ENCODE measurements at regions not wholly inside any gene's neighbourhood (a gene's known extent, or its start where the extent isn't known, plus 50 kb on each side); places are given as distances from the start of the nearest gene placed in this dataset.

DNA sequence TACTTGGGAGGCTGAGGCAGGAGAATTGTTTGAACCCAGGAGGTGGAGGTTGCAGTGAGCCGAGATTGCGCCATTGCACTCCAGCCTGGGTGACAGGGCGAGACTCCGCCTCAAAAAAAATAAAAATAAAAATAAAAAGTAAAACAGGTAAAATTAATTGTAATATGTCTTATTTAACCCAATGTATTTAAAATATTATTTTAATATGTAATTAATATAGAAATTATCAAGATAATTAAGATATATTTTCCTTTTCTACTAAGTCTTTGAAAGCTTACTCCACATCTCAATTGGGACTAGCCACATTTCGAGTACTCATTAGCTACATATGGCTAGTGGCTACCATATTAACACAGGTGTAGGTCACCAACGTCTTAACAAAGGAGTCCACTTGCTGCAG, 61.6 kb upstream of the IPO9 start:
- H3K4me3 ChIP-seq (ENCODE audit: control extremely low read depth in 1 of 5, extremely low read depth in 1 of 5, insufficient read depth in 1 of 5, low read depth in 2 of 5, low read length in 4 of 5): no peak overlapping the region
- no peaks in the 10 kb centered on the region for H3K79me2 ChIP-seq (ENCODE audit: control insufficient read depth, insufficient read depth, low read length)
- WGBS (ENCODE audit: insufficient coverage): 100% methylated on average over 1 of the region's 6 CpGs
- H4K20me1 ChIP-seq (ENCODE audit: control insufficient read depth, insufficient read depth, low read length, poor library complexity, severe bottlenecking): no peaks in the 10 kb centered on the region
- peaks cover 0 to 14% (median 9%) of the 10 kb centered on the region in 3 donors for H3K9me3 ChIP-seq (ENCODE audit: control extremely low read depth in 1 of 3, control insufficient read depth in 2 of 3, insufficient read depth in 1 of 3, low read length in 2 of 3)
- ChIA-PET POLR2A (no interaction called here), CTCF (no interaction called here)
- no peak overlapping the region for H3K4me2 ChIP-seq (replicated peaks; ENCODE audit: low read depth, low read length, poor library complexity, severe bottlenecking)
- Mint-ChIP-seq H3K4me1 (no peaks in the 10 kb centered on the region), H3K27me3 (peaks cover 12% of the 10 kb centered on the region), H3K4me3 (no peak overlapping the region), H3K9me3 (ENCODE audit: insufficient read depth) (peaks cover 3% of the 10 kb centered on the region), H3K27ac (no peak overlapping the region)
- TF ChIP-seq, protein P1, sequence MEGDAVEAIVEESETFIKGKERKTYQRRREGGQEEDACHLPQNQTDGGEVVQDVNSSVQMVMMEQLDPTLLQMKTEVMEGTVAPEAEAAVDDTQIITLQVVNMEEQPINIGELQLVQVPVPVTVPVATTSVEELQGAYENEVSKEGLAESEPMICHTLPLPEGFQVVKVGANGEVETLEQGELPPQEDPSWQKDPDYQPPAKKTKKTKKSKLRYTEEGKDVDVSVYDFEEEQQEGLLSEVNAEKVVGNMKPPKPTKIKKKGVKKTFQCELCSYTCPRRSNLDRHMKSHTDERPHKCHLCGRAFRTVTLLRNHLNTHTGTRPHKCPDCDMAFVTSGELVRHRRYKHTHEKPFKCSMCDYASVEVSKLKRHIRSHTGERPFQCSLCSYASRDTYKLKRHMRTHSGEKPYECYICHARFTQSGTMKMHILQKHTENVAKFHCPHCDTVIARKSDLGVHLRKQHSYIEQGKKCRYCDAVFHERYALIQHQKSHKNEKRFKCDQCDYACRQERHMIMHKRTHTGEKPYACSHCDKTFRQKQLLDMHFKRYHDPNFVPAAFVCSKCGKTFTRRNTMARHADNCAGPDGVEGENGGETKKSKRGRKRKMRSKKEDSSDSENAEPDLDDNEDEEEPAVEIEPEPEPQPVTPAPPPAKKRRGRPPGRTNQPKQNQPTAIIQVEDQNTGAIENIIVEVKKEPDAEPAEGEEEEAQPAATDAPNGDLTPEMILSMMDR (IDR thresholded peaks at IDR 0.05): no peak
- TF ChIP-seq EZH2 (IDR thresholded peaks at IDR 0.05; ENCODE audit: borderline replicate concordance, insufficient read depth, low read depth, low read length, poor library complexity, severe bottlenecking): no peak
- intact Hi-C loops (cut with micrococcal nuclease): no loop called here
- H3K4me1 ChIP-seq (ENCODE audit: control insufficient read depth in 2 of 2, insufficient read depth in 2 of 2, low read length in 2 of 2): no peaks in the 10 kb centered on the region
- no peak overlapping the region for H2AFZ ChIP-seq (ENCODE audit: insufficient read depth, low read depth, low read length, poor library complexity, severe bottlenecking)
- ATAC-seq (ENCODE audit: low read depth) (no peak), DNase-seq (no peak)
- no peaks in the 10 kb centered on the region for H3K36me3 ChIP-seq (replicated peaks in 1 of 2; ENCODE audit: control extremely low read depth in 1 of 2, control insufficient read depth in 1 of 2, extremely low read depth in 1 of 2, insufficient read depth in 2 of 2, low read length in 1 of 2)
- no peak overlapping the region for H3K27ac ChIP-seq (ENCODE audit: low read length in 2 of 2)
- H3K27me3 ChIP-seq (replicated peaks in 1 of 4; ENCODE audit: control extremely low read depth in 1 of 4, control insufficient read depth in 3 of 4, insufficient read depth in 4 of 4, low read length in 3 of 4): no peaks in the 10 kb centered on the region
- H3K9ac ChIP-seq (ENCODE audit: low read length): no peak overlapping the region

DNA sequence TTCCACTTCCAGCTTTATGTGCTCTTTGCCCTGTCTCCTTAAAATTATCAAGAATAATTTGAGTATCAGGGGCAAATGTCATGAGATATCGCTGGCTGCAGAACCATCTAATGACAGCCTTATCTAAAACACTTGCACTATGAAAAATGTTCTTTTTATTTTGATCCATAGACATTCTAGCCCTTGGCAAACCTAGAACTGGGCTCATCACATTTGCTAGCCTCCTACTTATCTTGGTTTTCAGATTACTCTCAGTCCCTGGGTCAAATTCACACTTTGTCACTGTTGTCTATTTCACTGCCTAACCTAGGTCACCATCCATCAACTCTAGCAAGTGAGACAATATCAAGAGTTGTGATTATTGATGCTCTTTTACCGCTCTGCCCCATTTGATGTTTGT, 59.9 kb upstream of the IPO9 start:
- Histone ChIP-seq H3K4me1 (ENCODE audit: control insufficient read depth in 2 of 2, insufficient read depth in 2 of 2, low read length in 2 of 2) (no peaks in the 10 kb centered on the region), H3K27ac (ENCODE audit: low read length in 2 of 2) (no peak overlapping the region), H3K36me3 (replicated peaks in 1 of 2; ENCODE audit: control extremely low read depth in 1 of 2, control insufficient read depth in 1 of 2, extremely low read depth in 1 of 2, insufficient read depth in 2 of 2, low read length in 1 of 2) (no peaks in the 10 kb centered on the region), H3K9me3 (ENCODE audit: control extremely low read depth in 1 of 3, control insufficient read depth in 2 of 3, insufficient read depth in 1 of 3, low read length in 2 of 3) (peaks cover 0 to 14% (median 9%) of the 10 kb centered on the region in 3 donors), H2AFZ (ENCODE audit: insufficient read depth, low read depth, low read length, poor library complexity, severe bottlenecking) (no peak overlapping the region), H4K20me1 (ENCODE audit: control insufficient read depth, insufficient read depth, low read length, poor library complexity, severe bottlenecking) (no peaks in the 10 kb centered on the region), H3K79me2 (ENCODE audit: control insufficient read depth, insufficient read depth, low read length) (no peaks in the 10 kb centered on the region), H3K9ac (ENCODE audit: low read length) (no peak overlapping the region), H3K27me3 (replicated peaks in 1 of 4; ENCODE audit: control extremely low read depth in 1 of 4, control insufficient read depth in 3 of 4, insufficient read depth in 4 of 4, low read length in 3 of 4) (no peaks in the 10 kb centered on the region), H3K4me3 (ENCODE audit: control extremely low read depth in 1 of 5, extremely low read depth in 1 of 5, insufficient read depth in 1 of 5, low read depth in 2 of 5, low read length in 4 of 5) (no peak overlapping the region), H3K4me2 (replicated peaks; ENCODE audit: low read depth, low read length, poor library complexity, severe bottlenecking) (no peak overlapping the region)
- 100% methylated on average over 1 of the region's 2 CpGs for WGBS (ENCODE audit: insufficient coverage)
- intact Hi-C loops (cut with micrococcal nuclease): no loop called here
- Mint-ChIP-seq H3K27ac (no peak overlapping the region), H3K4me3 (no peak overlapping the region), H3K4me1 (no peaks in the 10 kb centered on the region), H3K27me3 (peaks cover 12% of the 10 kb centered on the region), H3K9me3 (ENCODE audit: insufficient read depth) (peaks cover 5% of the 10 kb centered on the region)
- no peak for DNase-seq
- no peak for ATAC-seq (ENCODE audit: low read depth)
- POLR2A ChIA-PET: no interaction called here
- CTCF ChIA-PET: no interaction called here
- no peak for TF ChIP-seq EZH2 (IDR thresholded peaks at IDR 0.05; ENCODE audit: borderline replicate concordance, insufficient read depth, low read depth, low read length, poor library complexity, severe bottlenecking)
- TF ChIP-seq, protein P1 (IDR thresholded peaks at IDR 0.05): no peak

Data from B cell (primary cell).